ENCODE measurements at regions not wholly inside any gene's neighbourhood (a gene's known extent, or its start where the extent isn't known, plus 50 kb on each side); places are given as distances from the start of the nearest gene placed in this dataset.
"Not testable (repeated sequence)": the region's sequence is repeated elsewhere in the genome, so short reads cannot be mapped to it uniquely, and the experiment has no call there.

GRCh38 chrX:63581906-63582305, 203.1 kb downstream of the ARHGEF9 start:
- no peak for DNase-seq

- no peak for DNase-seq
Measured at GRCh38 chrX:63581398-63581797, 203.6 kb downstream of the ARHGEF9 start.

GRCh38 chrX:63576533-63576932, 208.5 kb downstream of the ARHGEF9 start:
- DNase-seq, result no peak

GRCh38 chrX:63575700-63576099, 209.3 kb downstream of the ARHGEF9 start:
- DNase-seq, result not testable (repeated sequence)

- DNase-seq, result no peak
Measured at GRCh38 chrX:63566856-63567255, 215.7 kb upstream of the SPIN4 start.

GRCh38 chrX:63561425-63561824, 210.3 kb upstream of the SPIN4 start:
- DNase-seq, result no peak

- DNase-seq, result peak; percentile 77
Measured at GRCh38 chrX:63560601-63561218, 209.6 kb upstream of the SPIN4 start.

- no peak for DNase-seq
Measured at GRCh38 chrX:63551856-63552255, 200.7 kb upstream of the SPIN4 start.

- DNase-seq, result no peak
Measured at GRCh38 chrX:63530654-63531053, 179.5 kb upstream of the SPIN4 start.

GRCh38 chrX:63529961-63530360, 178.8 kb upstream of the SPIN4 start:
- no peak for DNase-seq

- DNase-seq, result no peak
Measured at GRCh38 chrX:63526863-63527262, 175.7 kb upstream of the SPIN4 start.

- DNase-seq, result no peak
Measured at GRCh38 chrX:63525491-63525890, 174.4 kb upstream of the SPIN4 start.

- not testable (repeated sequence) for DNase-seq
Measured at GRCh38 chrX:63519368-63519767, 168.2 kb upstream of the SPIN4 start.

GRCh38 chrX:63514569-63515080, 163.5 kb upstream of the SPIN4 start:
- DNase-seq, result no peak

- DNase-seq, result no peak
Measured at GRCh38 chrX:63513825-63514568, 162.9 kb upstream of the SPIN4 start.

- DNase-seq, result no peak
Measured at GRCh38 chrX:63511361-63511760, 160.2 kb upstream of the SPIN4 start.

- DNase-seq, result no peak
Measured at GRCh38 chrX:63508668-63509067, 157.5 kb upstream of the SPIN4 start.

- DNase-seq, result no peak
Measured at GRCh38 chrX:63506320-63506719, 155.2 kb upstream of the SPIN4 start.

- no peak for DNase-seq
Measured at GRCh38 chrX:63503541-63503940, 152.4 kb upstream of the SPIN4 start.

GRCh38 chrX:63488546-63489373, 137.6 kb upstream of the SPIN4 start:
- DNase-seq, result no peak

GRCh38 chrX:63475200-63475599, 124.1 kb upstream of the SPIN4 start:
- no peak for DNase-seq

- no peak for DNase-seq
Measured at GRCh38 chrX:63471004-63471403, 119.9 kb upstream of the SPIN4 start.

GRCh38 chrX:63470506-63470905, 119.4 kb upstream of the SPIN4 start:
- DNase-seq, result no peak

- DNase-seq, result no peak
Measured at GRCh38 chrX:63466690-63467089, 115.6 kb upstream of the SPIN4 start.

All from activated CD8-positive, alpha-beta memory T cell treated with anti-CD3 and anti-CD28 coated beads for 24 hours (primary cell).